A673 (cell line): ENCODE measurements at regions not wholly inside any gene's neighbourhood (a gene's known extent, or its start where the extent isn't known, plus 50 kb on each side); places are given as distances from the start of the nearest gene placed in this dataset.

Experiments
- BruUV-seq: library from RNA; stranded (reverse); fragments of 400-500 nt; replicated peaks from 2 replicates; lab custom pipeline; 2021; lab: Mats Ljungman, UMichigan
- CTCF ChIA-PET: fragments of 300-600 bp; sonication (Branson Sonifier 250); formaldehyde crosslinking; loops from one replicate; lab custom pipeline; 2022; ENCODE audit warnings: antibody characterized with exemption; lab: Charles Lee
- POLR2A ChIA-PET: fragments of 300-600 bp; sonication (Branson Sonifier 250); formaldehyde crosslinking; loops from one replicate; lab custom pipeline; 2022; ENCODE audit warnings: antibody characterized with exemption; ENCODE audit not compliant: low non-redundant PET; lab: Charles Lee
- DNase-seq: peaks from one replicate; pipeline ENCODE4 v3.0.0-alpha.2; 2015; ENCODE audit warnings: low spot score
- H3K27ac ChIP-seq: fragments of 200-600 bp; sonication (generic); 2 replicates; pipeline ENCODE4 v1.5.1; 2016; ENCODE audit warnings: mixed run types, low read depth, mild to moderate bottlenecking, mixed read lengths, antibody characterized with exemption, low read length; ENCODE audit not compliant: poor library complexity, severe bottlenecking
- H3K27me3 ChIP-seq: fragments of 200-600 bp; sonication (generic); replicated peaks from 2 replicates; pipeline ENCODE4 v1.6.1; 2017; ENCODE audit warnings: mixed run types, low read depth, mild to moderate bottlenecking, mixed read lengths, antibody characterized with exemption, low read length; ENCODE audit not compliant: insufficient read depth, poor library complexity
- H3K36me3 ChIP-seq: fragments of 200-600 bp; sonication (generic); 2 replicates; pipeline ENCODE4 v1.6.1; 2016; ENCODE audit warnings: mixed run types, mild to moderate bottlenecking, mixed read lengths, antibody characterized with exemption, low read length; ENCODE audit not compliant: insufficient read depth, poor library complexity, severe bottlenecking
- H3K4me1 ChIP-seq: fragments of 200-600 bp; sonication (generic); 2 replicates; pipeline ENCODE4 v1.6.1; 2017; ENCODE audit warnings: mixed run types, mild to moderate bottlenecking, mixed read lengths, antibody characterized with exemption, low read length; ENCODE audit not compliant: insufficient read depth, poor library complexity, severe bottlenecking
- H3K4me3 ChIP-seq: fragments of 200-600 bp; sonication (generic); 2 replicates; pipeline ENCODE4 v1.5.1; 2016; ENCODE audit warnings: low read depth, mixed run types, mild to moderate bottlenecking, mixed read lengths, low read length; ENCODE audit not compliant: poor library complexity, severe bottlenecking
- H3K9me3 ChIP-seq: fragments of 200-600 bp; sonication (generic); 2 replicates; pipeline ENCODE4 v1.6.1; 2016; ENCODE audit warnings: mixed run types, low read depth, mild to moderate bottlenecking, mixed read lengths, antibody characterized with exemption, low read length; ENCODE audit not compliant: poor library complexity, severe bottlenecking
- EZH2 ChIP-seq: fragments of 200-600 bp; sonication (generic); IDR thresholded peaks from 2 replicates; pipeline ENCODE4 v1.6.1; 2017; ENCODE audit warnings: borderline replicate concordance, low read depth, mild to moderate bottlenecking, mixed read lengths, antibody characterized with exemption, low read length; ENCODE audit not compliant: poor library complexity, severe bottlenecking
- intact Hi-C: fragments of 100-400 bp; cut with micrococcal nuclease; formaldehyde crosslinking; loops from one replicate; pipeline ENCODE4 v1.10.0; 2022; ENCODE audit not compliant: unreplicated experiment
- TF ChIP-seq, protein P1 (sequence below): fragments of 300-800, 200-600 bp; sonication (generic); conservative IDR thresholded peaks from 2 replicates; pipeline ENCODE4 v1.5.1; 2017; ENCODE audit warnings: low read depth, mild to moderate bottlenecking, antibody characterized with exemption, low read length, moderate library complexity, mixed read lengths

- peak; percentile 25 for DNase-seq
- Histone ChIP-seq H3K27ac (no peak overlapping the region), H3K4me1 (peaks cover 15% of the 10 kb centered on the region), H3K4me3 (no peak overlapping the region), H3K9me3 (no peaks in the 10 kb centered on the region), H3K36me3 (no peaks in the 10 kb centered on the region), H3K27me3 (no peaks in the 10 kb centered on the region)
- POLR2A ChIA-PET: no interaction called here
- no TSS peak for BruUV-seq
- TF ChIP-seq, protein P1, sequence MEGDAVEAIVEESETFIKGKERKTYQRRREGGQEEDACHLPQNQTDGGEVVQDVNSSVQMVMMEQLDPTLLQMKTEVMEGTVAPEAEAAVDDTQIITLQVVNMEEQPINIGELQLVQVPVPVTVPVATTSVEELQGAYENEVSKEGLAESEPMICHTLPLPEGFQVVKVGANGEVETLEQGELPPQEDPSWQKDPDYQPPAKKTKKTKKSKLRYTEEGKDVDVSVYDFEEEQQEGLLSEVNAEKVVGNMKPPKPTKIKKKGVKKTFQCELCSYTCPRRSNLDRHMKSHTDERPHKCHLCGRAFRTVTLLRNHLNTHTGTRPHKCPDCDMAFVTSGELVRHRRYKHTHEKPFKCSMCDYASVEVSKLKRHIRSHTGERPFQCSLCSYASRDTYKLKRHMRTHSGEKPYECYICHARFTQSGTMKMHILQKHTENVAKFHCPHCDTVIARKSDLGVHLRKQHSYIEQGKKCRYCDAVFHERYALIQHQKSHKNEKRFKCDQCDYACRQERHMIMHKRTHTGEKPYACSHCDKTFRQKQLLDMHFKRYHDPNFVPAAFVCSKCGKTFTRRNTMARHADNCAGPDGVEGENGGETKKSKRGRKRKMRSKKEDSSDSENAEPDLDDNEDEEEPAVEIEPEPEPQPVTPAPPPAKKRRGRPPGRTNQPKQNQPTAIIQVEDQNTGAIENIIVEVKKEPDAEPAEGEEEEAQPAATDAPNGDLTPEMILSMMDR: no peak
- no peak for TF ChIP-seq EZH2
- intact Hi-C loops: no loop called here
- CTCF ChIA-PET: no interaction called here
Measured at GRCh38 chr3:194067949-194068362, 68.0 kb upstream of the HES1 start.

DNA sequence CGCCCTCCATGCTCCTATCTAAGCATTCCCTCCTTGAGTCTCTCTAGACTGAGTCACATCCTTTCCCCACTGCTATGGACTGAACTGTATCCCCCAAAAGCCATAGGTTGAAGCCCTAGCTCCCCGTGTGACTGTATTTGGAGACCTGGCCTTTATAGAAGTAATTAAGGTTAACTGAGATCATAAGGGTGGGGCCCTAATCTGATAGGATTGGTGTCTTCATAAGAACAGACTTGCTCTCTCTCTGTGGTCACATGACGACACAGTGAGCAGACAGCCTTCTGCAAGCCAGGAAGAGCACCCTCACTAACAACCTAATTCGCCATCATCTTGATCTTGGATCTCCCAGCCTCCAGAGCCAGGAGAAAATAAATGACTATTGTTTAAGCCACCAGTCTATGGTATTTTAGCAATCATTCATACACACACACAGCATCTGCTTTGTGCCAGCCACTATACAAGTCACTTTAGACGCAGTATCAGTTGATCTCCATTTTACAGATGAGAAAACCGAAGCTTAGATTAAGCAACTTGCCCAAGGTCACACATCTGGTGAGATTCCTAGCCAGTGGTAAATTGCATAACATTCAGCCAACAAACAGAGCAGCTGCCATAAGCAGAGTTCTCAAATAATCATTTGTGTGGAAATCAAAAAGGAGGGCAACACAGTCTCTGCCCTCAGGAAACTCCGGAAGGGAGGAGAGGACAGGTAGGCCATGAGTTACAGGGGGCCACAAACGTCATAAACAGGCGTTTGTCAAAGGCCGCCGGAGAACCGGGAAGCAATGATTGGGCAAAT, 66.3 kb upstream of the HES1 start:
- H3K4me3 ChIP-seq: no peak overlapping the region
- no peaks in the 10 kb centered on the region for H3K36me3 ChIP-seq
- TF ChIP-seq, protein P1: no peak
- no peak for TF ChIP-seq EZH2
- H3K27me3 ChIP-seq: no peaks in the 10 kb centered on the region
- ChIA-PET CTCF (no interaction called here), POLR2A (no interaction called here)
- H3K27ac ChIP-seq: peak overlapping the region; percentile 74
- no TSS peak for BruUV-seq
- no peaks in the 10 kb centered on the region for H3K9me3 ChIP-seq
- peak; percentile 25 for DNase-seq
- peaks cover 15% of the 10 kb centered on the region for H3K4me1 ChIP-seq
- intact Hi-C loops: loop anchor here (2.0 to 5.0 kb wide), 2 partner anchors 62 to 65 kb away; no protein-coding TSS in a partner anchor

- BruUV-seq: no TSS peak
- Histone ChIP-seq H3K27ac (peak overlapping the region; percentile 74), H3K4me1 (peaks cover 15% of the 10 kb centered on the region), H3K27me3 (no peaks in the 10 kb centered on the region), H3K4me3 (peak overlapping the region; percentile 42), H3K9me3 (no peaks in the 10 kb centered on the region), H3K36me3 (no peaks in the 10 kb centered on the region)
- TF ChIP-seq, protein P1: no peak
- TF ChIP-seq EZH2: no peak
- CTCF ChIA-PET: no interaction called here
- intact Hi-C loops: loop anchor here (2.0 to 5.0 kb wide), 2 partner anchors 63 to 65 kb away; no protein-coding TSS in a partner anchor
- no peak for DNase-seq
- POLR2A ChIA-PET: interaction anchor here (0.6 kb wide), 1 partner anchor 67 kb away, joined by 4 read pairs; no protein-coding TSS in a partner anchor
Measured at GRCh38 chr3:194070220-194070633, 65.7 kb upstream of the HES1 start.
